ENCODE measurements at regions not wholly inside any gene's neighbourhood (a gene's known extent, or its start where the extent isn't known, plus 50 kb on each side); places are given as distances from the start of the nearest gene placed in this dataset.
A peak's percentile ranks its signal among the peaks of the same experiment; 100 is the strongest.

GRCh38 chr6:19410481-19410880 is 426.7 kb upstream of the ID4 start:
- H3K9me3 Mint-ChIP-seq, result peaks cover 25% of the 10 kb centered on the region
- H3K27me3 Mint-ChIP-seq (ENCODE audit: low read depth), result no peaks in the 10 kb centered on the region

GRCh38 chr6:19413323-19413722 is 423.8 kb upstream of the ID4 start:
- Mint-ChIP-seq H3K4me3 (no peak overlapping the region), H3K36me3 (ENCODE audit: low read depth) (no peaks in the 10 kb centered on the region), H3K9me3 (peaks cover 11% of the 10 kb centered on the region), H3K27ac (no peak overlapping the region), H3K4me1 (no peaks in the 10 kb centered on the region), H3K27me3 (ENCODE audit: low read depth) (no peaks in the 10 kb centered on the region)
- TF ChIP-seq CTCF (IDR thresholded peaks at IDR 0.05; ENCODE audit: unreplicated experiment in 3 of 3), result no peak

More at GRCh38 chr6:19410481-19410880, 426.7 kb upstream of the ID4 start:
- H3K27ac Mint-ChIP-seq, result peak overlapping the region in 2 of 3 experiments; percentile 30 to 69
- no peaks in the 10 kb centered on the region for H3K4me1 Mint-ChIP-seq
- no peak overlapping the region for H3K4me3 Mint-ChIP-seq
- H3K36me3 Mint-ChIP-seq (ENCODE audit: low read depth), result peaks cover 6% of the 10 kb centered on the region
- no peak for TF ChIP-seq CTCF (IDR thresholded peaks at IDR 0.05; ENCODE audit: unreplicated experiment in 3 of 3)

- no peak for TF ChIP-seq CTCF (IDR thresholded peaks at IDR 0.05; ENCODE audit: unreplicated experiment in 3 of 3)
- Mint-ChIP-seq H3K27ac (no peak overlapping the region), H3K27me3 (ENCODE audit: low read depth) (peaks cover 4% of the 10 kb centered on the region), H3K4me3 (no peak overlapping the region), H3K4me1 (no peaks in the 10 kb centered on the region), H3K36me3 (ENCODE audit: low read depth) (no peaks in the 10 kb centered on the region), H3K9me3 (peaks cover 16% of the 10 kb centered on the region)
Observed at GRCh38 chr6:19415605-19416326, 421.4 kb upstream of the ID4 start.

GRCh38 chr6:19416811-19417210 is 420.4 kb upstream of the ID4 start:
- peaks cover 20% of the 10 kb centered on the region for H3K9me3 Mint-ChIP-seq
- H3K27me3 Mint-ChIP-seq (ENCODE audit: low read depth), result peaks cover 4% of the 10 kb centered on the region
- no peaks in the 10 kb centered on the region for H3K36me3 Mint-ChIP-seq (ENCODE audit: low read depth)
- no peak for TF ChIP-seq CTCF (IDR thresholded peaks at IDR 0.05; ENCODE audit: unreplicated experiment in 3 of 3)
- no peak overlapping the region for H3K27ac Mint-ChIP-seq
- H3K4me1 Mint-ChIP-seq, result no peaks in the 10 kb centered on the region
- no peak overlapping the region for H3K4me3 Mint-ChIP-seq

GRCh38 chr6:19417713-19418112 is 419.5 kb upstream of the ID4 start:
- peaks cover 20% of the 10 kb centered on the region for H3K9me3 Mint-ChIP-seq
- no peaks in the 10 kb centered on the region for H3K36me3 Mint-ChIP-seq (ENCODE audit: low read depth)
- no peaks in the 10 kb centered on the region for H3K4me1 Mint-ChIP-seq
- H3K27me3 Mint-ChIP-seq (ENCODE audit: low read depth), result peaks cover 4% of the 10 kb centered on the region
- no peak overlapping the region for H3K4me3 Mint-ChIP-seq
- H3K27ac Mint-ChIP-seq, result no peak overlapping the region
- no peak for TF ChIP-seq CTCF (IDR thresholded peaks at IDR 0.05; ENCODE audit: unreplicated experiment in 3 of 3)

- Mint-ChIP-seq H3K4me1 (no peaks in the 10 kb centered on the region), H3K9me3 (peaks cover 15% of the 10 kb centered on the region), H3K27ac (no peak overlapping the region), H3K36me3 (ENCODE audit: low read depth) (no peaks in the 10 kb centered on the region), H3K27me3 (ENCODE audit: low read depth) (peaks cover 4% of the 10 kb centered on the region), H3K4me3 (no peak overlapping the region)
- TF ChIP-seq CTCF (IDR thresholded peaks at IDR 0.05; ENCODE audit: unreplicated experiment in 3 of 3), result no peak
Observed at GRCh38 chr6:19424853-19425252, 412.3 kb upstream of the ID4 start.

All from nephron (organoid).